ENCODE measurements at regions not wholly inside any gene's neighbourhood (a gene's known extent, or its start where the extent isn't known, plus 50 kb on each side); places are given as distances from the start of the nearest gene placed in this dataset.

DNA sequence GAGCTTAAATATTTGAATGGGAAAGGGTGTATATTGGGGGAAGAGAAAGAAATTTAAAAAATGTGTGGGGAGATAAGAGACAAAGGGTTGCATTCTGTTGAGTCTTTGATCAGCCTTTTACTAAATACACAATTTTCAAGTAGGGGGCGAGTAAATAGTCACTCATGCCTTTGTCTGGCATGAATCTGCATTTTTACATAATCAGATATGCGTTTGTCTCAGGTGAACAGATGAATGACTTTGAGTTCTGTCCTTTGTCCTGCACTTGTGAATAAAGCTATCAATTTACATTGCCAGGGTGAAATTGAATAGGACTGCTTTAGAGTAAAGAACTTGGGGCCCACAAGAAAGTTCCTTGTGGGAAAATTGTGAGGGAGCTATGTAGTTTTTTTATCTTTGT, 523.6 kb upstream of the LUZP2 start:
- no peak for DNase-seq

DNA sequence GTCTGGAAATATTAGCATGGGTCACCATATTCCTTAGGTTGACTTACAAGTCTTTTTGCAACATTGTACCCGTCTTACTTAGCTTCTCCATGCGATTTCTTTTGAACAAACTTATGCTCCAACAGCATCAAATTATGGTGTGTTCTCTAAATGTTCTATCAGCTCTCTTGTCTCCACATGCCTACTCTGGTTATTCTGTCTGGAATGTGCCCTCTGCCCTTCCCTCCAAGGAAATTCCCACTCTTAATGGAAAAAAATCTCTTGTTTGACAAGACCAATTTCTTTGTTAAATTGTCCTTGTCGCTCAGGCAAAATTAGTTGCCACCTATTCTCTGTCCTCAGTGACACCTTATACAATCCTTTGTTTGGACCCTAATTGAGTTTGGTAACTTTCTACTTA, 522.8 kb upstream of the LUZP2 start:
- no peak for DNase-seq

DNA sequence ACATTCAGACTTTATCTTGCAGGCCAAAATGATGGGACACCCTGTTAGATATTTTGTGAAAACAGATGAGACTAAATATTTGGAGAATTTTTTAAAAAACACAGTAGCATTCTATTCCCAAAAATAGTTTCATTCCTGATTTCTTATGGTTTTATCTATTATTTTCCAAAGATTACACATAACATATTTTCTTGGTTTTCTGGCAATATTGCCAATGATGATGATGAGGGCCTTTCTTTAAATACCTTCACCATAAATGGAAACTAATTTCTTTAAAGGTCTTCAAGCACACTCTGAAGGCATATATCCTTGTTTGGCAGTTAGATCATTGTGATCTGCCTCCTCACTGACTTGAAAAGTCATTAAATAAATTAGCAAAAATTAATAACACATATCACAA, 522.3 kb upstream of the LUZP2 start:
- DNase-seq, result no peak

DNA sequence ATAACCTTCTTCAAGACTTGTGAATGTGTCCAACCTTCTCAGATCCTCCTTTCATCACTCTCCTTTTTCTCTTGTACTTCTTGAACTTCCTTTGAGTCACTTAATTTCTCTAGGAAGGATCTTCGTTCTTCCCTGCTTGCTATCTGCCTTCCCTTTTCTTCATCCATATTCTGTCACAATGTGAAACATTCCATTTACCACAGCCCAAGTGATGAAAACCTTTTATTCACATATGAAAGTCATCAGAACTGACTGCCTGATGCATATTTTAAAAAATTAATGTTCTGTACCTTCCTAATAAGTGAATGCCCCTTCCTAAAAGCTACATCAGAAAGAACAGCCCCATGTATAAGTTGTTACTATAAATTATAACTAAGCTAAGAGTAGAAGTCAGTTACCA, 520.4 kb upstream of the LUZP2 start:
- DNase-seq, result no peak

DNA sequence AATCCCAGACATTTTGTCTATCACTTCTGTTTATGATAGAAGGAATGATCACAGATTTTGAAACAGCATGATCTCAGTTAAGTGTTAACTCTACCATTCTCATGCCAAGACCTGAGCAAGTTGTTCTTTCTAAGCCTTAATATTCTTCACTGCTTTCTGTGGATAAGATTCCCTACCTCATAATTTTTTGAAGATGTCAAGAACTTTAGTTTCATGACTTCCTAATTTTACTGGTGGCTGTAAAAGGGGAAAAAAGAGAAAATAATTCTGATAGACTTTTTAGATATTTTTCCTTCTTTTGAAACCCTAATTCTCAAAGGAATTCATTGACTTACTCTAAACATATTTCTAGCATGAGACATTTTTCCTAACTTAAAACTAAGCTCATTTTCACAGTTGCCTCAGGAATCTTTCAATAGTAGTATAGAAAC, 520.0 kb upstream of the LUZP2 start:
- no peak for DNase-seq

DNA sequence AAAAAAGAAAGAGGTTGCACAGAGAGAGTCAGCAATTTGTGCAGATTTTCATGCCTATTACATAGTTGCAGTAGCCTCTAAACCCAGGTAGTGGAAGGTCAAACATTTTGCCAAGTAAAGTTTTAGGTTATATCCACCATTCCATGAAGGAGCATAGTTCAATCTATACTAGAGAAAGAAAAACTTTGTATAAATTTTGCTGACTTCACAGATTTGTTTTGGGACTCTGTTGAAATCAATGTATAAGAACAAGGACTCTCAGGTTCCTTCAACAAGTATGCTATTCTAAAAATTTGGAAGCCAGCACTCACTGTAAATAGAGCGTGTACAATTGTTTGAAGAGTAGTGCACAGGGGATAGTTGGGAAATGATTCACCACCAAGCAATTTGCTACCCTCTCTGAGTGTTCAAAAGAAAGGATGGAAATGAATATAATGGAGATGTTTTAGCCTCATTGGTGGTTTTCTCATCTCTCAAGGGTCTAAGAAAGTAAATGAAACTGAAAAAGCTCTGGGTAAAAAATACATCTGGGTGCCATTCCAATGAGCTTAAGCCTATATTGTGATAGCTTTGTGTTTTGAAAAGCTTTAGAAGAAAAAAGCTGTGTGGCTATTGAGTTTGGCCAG, 508.4 kb upstream of the LUZP2 start:
- no peak for DNase-seq

- DNase-seq, result no peak
Measured at GRCh38 chr11:23990346-23991164, 506.3 kb upstream of the LUZP2 start.

DNA sequence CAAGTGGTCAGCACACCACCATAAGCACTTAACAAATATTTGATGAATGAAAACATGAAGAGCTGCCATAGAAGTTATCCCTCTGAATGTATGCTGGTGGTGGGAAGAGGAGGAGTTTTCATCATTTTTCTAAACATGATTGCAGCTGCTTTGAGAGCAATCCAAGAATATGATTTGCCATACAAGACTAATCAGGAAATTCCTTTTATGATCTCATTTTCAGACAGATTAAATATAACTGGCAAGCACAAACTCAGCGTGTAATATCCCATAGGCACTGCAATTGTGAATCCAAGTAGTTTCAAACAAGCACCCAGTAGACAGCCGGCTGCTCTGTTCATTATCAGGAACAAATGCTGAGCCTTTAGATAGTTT, 505.7 kb upstream of the LUZP2 start:
- DNase-seq, result no peak

GRCh38 chr11:23995891-23996290, 501.0 kb upstream of the LUZP2 start:
- no peak for DNase-seq

DNA sequence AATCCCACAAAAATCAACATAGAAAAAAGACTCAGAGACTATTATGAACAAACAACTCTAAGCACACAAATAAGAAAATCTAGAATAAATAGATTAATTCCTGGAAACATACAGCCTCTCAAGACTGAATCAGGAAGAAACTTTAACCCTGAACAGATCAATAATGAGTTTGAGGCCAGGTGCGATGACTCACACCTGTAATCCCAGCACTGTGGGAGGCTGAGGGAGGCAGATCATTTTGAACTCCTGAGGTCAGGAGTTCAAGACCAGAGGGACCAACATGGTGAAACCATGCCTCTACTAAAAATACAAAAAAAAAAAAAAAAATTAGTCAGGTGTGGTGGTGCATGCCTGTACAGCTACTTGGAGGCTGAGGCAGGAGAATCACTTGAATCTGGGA, 499.5 kb upstream of the LUZP2 start:
- no peak for DNase-seq

GRCh38 chr11:24005202-24005876, 491.5 kb upstream of the LUZP2 start:
- no peak for DNase-seq

- no peak for DNase-seq
Measured at GRCh38 chr11:24043842-24044241, 453.0 kb upstream of the LUZP2 start.

GRCh38 chr11:24046731-24047130, 450.1 kb upstream of the LUZP2 start:
- DNase-seq, result no peak

DNA sequence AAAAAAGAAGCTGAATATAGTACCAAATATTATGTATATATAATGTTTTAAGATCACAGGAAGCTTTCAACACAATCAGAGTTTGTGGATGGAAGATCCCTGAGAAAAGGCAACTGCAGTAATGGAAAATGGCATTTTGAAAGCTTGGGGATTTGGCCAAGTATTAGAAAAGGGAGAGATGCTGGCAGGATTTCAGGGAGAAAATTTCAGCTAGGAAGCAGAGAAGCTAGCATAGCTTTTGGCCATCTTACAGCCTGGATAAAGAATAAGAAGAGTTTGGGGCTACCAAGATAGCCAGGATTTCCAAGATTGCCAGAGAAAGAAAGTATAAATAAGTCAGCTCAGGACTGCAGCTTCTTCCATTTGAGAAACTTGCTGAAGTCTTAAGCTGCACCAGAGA, 440.8 kb upstream of the LUZP2 start:
- DNase-seq, result no peak

- no peak for DNase-seq
Measured at GRCh38 chr11:24060125-24060524, 436.7 kb upstream of the LUZP2 start.

DNA sequence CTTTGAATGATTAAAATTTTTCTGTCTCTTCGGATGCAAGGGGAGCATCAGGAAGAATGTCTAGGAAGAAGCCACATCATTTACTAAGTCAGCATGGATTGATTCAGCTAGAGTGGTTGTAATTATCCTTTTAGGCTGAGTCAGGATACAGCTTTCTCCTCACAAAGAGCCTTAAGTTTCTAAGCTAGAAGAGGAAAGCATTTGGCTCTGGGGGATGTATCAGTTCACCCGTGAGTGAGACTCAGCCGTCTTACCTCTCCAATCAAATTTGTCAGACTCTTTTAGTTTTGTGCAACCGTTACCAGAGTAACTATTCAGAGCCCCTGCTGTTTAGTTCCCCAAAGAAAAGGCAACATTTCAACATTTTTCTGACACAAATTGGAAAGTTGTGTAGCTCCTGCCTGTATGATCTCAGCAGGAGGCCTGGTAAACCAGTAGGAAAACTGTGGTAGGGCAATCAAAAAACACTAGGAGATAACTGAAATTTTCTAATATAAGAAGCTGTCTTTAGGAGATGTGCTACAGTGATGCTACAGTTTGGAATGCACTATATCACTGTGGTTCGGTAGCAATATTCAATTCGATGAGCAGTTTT, 432.4 kb upstream of the LUZP2 start:
- DNase-seq, result no peak

- DNase-seq, result no peak
Measured at GRCh38 chr11:24068197-24068596, 428.7 kb upstream of the LUZP2 start.

GRCh38 chr11:24070435-24070834, 426.4 kb upstream of the LUZP2 start:
- no peak for DNase-seq

DNA sequence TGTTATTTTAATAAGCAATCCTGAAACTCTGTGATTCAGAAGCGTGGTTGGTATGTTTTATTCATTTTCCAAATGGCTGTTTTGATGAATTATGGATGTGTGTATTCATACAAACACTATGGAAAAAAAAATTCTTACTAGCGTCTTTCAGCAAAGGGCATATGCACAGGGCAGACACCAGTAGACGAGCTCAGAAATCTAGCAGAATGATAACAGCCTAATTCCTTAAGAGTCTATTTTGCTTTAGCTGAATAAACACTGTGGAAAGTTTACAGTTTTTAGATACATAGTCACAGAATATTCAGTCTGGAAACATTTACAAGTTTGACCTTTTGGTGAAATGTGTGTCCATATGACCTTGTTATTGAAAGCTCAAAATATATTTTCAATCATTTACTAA, 418.8 kb upstream of the LUZP2 start:
- DNase-seq, result no peak

DNA sequence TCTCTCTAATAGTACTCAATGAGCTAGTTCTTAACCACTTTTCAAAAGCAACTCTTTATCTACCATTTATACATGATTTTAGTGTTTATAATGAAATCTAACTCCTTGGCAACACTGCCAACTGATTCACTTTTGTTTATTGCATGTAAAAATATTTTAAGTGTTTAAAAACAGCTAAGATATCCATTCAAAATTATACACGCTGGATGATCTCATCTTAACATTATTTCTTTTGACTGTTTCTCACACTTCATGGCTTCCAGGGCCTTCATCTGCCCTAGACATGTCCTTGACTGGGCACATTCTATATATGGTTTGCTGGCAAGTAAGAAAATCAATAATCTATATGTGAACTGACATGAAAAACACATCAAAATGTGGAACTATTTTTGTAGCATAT, 414.6 kb upstream of the LUZP2 start:
- DNase-seq, result no peak

DNA sequence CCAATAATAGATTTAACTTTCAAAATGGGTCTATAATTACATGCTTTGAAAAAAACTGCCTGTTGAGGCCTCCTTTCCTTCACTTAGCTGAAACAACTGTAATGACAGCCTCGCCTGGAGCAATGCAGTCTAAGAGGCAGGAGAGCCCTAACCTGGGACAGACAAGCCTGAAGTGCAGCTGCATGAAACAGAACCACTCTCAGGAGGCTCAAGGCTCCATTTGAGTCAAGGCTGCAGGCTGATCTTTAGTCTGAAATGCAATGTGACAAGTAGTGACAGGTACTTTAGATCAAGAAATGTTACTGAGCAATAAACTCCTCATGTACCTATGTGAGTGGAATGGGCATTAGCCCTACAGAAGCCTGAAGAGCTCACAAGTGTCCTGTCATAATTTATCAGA, 414.0 kb upstream of the LUZP2 start:
- DNase-seq, result no peak

- no peak for DNase-seq
Measured at GRCh38 chr11:24084956-24085355, 411.9 kb upstream of the LUZP2 start.

- DNase-seq, result no peak
Measured at GRCh38 chr11:24086921-24087320, 409.9 kb upstream of the LUZP2 start.

GRCh38 chr11:24091594-24091993, 405.3 kb upstream of the LUZP2 start:
- no peak for DNase-seq
